Mucosa of descending colon (tissue), 3 donors: ENCODE measurements at regions not wholly inside any gene's neighbourhood (a gene's known extent, or its start where the extent isn't known, plus 50 kb on each side); places are given as distances from the start of the nearest gene placed in this dataset.
"Not testable (repeated sequence)": the region's sequence is repeated elsewhere in the genome, so short reads cannot be mapped to it uniquely, and the experiment has no call there.

Experiments used
- ATAC-seq: fragments of 200-7000 bp; cut with Tn5 transposase; one replicate; pipeline ENCODE4 v1.9.1; 2020; ENCODE audit warnings: mild to moderate bottlenecking, moderate library complexity
- DNase-seq, 3 donors: peaks; one replicate each; pipeline ENCODE4 v3.0.0-alpha.2; 2020
- H3K36me3 ChIP-seq: fragments of 200-600 bp; one replicate; pipeline ENCODE4 v1.8.0; 2021; ENCODE audit warnings: low read depth, mild to moderate bottlenecking
- H3K4me1 ChIP-seq: fragments of 200-600 bp; one replicate; pipeline ENCODE4 v1.8.0; 2021; ENCODE audit warnings: low read depth, mild to moderate bottlenecking
- H3K4me3 ChIP-seq: fragments of 200-600 bp; one replicate; pipeline ENCODE4 v1.8.0; 2021; ENCODE audit warnings: mild to moderate bottlenecking
- H3K9me3 ChIP-seq: fragments of 200-600 bp; one replicate; pipeline ENCODE4 v1.8.0; 2021; ENCODE audit warnings: mild to moderate bottlenecking
- intact Hi-C, 2 donors: fragments of 100-400 bp; cut with DNase I in 1 of 2; cut with micrococcal nuclease in 1 of 2; formaldehyde crosslinking; loops; one replicate each; pipeline versions ENCODE4 v1.11.0 to v1.11.1; 2022; cut with DNase I, micrococcal nuclease
- TF ChIP-seq, protein P1 (sequence below): fragments of 200-600 bp; IDR thresholded peaks from one replicate; pipeline ENCODE4 v1.8.0; 2022; ENCODE audit warnings: antibody characterized with exemption, mild to moderate bottlenecking
- donor health status: DM: no; HTN: no; CAD: no; lungs with moderate emphysema.
- donor health status: DM: no; HTN: no; CAD: no.
- donor health status: DM: no; HTN: yes; CAD: no.

DNA sequence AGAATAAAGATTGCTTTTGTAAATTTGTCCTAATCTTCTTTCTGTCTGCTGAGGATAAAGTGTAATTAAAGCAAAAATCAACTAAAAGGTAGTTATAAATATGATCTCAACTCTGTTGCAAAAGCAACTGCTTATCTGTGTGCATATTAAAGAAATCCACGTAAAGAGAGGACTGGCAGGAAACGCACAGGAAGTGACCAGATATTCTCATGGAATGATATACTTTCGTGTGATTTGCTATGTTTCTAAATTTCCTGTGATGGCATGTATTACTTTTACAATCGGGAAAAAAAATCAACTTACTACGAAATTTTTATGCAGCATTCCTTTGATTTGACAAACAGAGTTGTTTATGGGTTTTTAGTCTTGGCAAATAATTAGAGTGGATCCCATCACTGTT, 75.4 kb downstream of the RGS2 start:
- TF ChIP-seq, protein P1, sequence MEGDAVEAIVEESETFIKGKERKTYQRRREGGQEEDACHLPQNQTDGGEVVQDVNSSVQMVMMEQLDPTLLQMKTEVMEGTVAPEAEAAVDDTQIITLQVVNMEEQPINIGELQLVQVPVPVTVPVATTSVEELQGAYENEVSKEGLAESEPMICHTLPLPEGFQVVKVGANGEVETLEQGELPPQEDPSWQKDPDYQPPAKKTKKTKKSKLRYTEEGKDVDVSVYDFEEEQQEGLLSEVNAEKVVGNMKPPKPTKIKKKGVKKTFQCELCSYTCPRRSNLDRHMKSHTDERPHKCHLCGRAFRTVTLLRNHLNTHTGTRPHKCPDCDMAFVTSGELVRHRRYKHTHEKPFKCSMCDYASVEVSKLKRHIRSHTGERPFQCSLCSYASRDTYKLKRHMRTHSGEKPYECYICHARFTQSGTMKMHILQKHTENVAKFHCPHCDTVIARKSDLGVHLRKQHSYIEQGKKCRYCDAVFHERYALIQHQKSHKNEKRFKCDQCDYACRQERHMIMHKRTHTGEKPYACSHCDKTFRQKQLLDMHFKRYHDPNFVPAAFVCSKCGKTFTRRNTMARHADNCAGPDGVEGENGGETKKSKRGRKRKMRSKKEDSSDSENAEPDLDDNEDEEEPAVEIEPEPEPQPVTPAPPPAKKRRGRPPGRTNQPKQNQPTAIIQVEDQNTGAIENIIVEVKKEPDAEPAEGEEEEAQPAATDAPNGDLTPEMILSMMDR = no peak
- no peak for DNase-seq
- H3K36me3 ChIP-seq = no peaks in the 10 kb centered on the region
- no peak overlapping the region for H3K4me3 ChIP-seq
- H3K4me1 ChIP-seq = no peaks in the 10 kb centered on the region
- no peak for ATAC-seq
- H3K9me3 ChIP-seq = no peaks in the 10 kb centered on the region
- intact Hi-C loops = no loop called here

DNA sequence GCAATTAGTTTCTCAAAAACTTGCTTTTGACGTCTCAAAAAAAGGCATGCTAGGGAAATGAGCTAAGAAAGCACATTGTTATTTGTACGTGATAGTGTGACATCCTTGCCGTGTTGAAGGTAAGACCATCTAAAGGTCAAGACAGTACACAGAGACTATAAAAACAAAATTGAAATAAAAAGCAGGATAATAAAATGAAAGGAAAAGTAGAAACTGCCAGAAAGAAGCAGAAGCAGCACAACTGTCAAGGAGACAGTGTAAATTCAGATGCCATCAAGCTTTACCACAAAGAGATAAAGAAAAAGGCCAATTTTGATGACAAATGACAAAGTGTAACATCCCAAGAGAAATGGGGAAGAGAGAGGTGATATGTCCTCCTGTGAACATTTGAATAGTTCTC, 76.5 kb downstream of the RGS2 start:
- H3K4me3 ChIP-seq, H3K4me1 ChIP-seq, intact Hi-C loops, H3K36me3 ChIP-seq, H3K9me3 ChIP-seq, ATAC-seq, DNase-seq: not testable (repeated sequence)

DNA sequence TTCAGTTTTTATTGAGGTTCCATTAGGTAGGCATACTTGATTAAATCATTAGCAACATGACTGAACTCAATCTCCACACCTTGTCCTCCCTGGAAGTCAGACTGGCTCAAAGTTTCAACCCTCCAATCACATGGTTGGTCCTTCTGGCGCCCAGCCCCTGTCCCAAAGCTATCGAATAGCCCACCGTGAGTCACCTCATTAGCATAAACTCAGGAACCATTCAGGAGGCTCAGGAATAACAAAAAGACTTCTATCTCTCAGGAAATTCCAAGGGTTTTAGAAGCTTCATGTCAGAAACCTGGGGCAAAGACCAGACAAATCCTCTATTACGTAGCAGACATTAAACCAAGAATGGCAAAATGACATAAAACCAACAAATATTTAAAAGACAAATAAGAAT, 78.6 kb downstream of the RGS2 start:
- DNase-seq (no peak), ATAC-seq (no peak)
- Histone ChIP-seq H3K9me3 (no peaks in the 10 kb centered on the region), H3K36me3 (no peaks in the 10 kb centered on the region), H3K4me3 (no peak overlapping the region), H3K4me1 (no peaks in the 10 kb centered on the region)
- intact Hi-C loops = no loop called here
- TF ChIP-seq, protein P1 = no peak

DNA sequence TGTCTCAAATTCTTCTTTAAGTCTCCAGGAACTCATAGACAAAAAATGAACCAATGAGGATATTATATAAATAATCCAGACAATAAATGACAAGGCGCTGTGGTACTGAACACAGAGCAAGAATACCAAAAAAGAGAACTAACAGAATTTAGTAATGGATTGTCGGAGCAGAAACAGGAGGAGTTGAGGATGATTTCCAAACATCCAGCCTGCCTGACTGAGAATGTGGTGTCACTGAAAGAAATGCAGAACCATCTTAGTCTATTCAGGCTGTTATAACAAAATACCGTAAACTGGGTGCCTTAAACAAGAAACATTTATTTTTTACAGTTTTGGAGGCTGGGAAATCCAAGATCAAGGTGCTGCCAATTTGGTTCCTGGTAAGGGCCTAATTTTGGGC, 79.7 kb downstream of the RGS2 start:
- ATAC-seq (no peak), DNase-seq (no peak)
- Histone ChIP-seq H3K9me3 (no peaks in the 10 kb centered on the region), H3K4me3 (no peak overlapping the region), H3K4me1 (no peaks in the 10 kb centered on the region), H3K36me3 (no peaks in the 10 kb centered on the region)
- intact Hi-C loops = no loop called here
- TF ChIP-seq, protein P1 = no peak

DNA sequence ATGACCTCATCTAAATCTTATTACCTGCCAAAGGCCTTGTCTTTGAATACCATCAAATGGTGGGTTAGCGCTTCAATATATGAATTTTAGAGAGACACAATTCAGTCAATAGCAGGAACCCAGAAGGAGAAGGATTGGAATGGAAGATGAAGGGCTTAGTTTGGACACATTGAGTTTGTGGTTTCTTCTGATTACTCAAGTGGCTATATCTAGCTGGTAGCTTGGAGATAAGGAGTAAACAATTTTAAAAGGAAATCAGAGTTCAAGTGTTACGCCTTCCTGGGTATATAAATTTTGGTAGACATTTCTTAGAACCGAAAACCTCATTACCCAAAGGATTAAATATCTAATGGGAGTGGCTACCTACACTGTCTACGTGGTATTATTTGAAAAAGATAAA, 80.2 kb downstream of the RGS2 start:
- Histone ChIP-seq H3K9me3 (no peaks in the 10 kb centered on the region), H3K4me1 (no peaks in the 10 kb centered on the region), H3K4me3 (no peak overlapping the region), H3K36me3 (no peaks in the 10 kb centered on the region)
- intact Hi-C loops = no loop called here
- no peak for ATAC-seq
- no peak for DNase-seq
- TF ChIP-seq, protein P1 = no peak

DNA sequence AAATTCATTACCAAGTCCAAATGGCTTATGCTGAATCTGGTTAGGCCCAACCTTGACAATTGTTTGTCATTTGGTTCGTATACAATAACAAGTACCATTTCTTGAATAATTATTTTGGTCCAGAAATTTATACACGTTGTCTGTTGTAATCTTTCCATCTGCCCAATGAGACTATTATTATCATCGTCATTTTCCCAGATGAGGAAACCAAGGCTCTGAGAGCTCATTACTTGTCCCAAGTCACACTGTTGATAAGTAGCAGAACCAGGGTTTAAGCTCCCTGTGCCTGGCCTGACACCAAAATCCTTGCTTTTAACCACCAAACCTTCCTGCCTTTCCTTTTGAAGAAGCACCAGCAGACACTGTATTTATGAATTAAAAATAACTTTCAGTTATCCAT, 81.3 kb downstream of the RGS2 start:
- TF ChIP-seq, protein P1 = no peak
- DNase-seq = no peak
- no peak for ATAC-seq
- H3K4me1 ChIP-seq = no peaks in the 10 kb centered on the region
- H3K36me3 ChIP-seq = no peaks in the 10 kb centered on the region
- no peaks in the 10 kb centered on the region for H3K9me3 ChIP-seq
- intact Hi-C loops = no loop called here
- H3K4me3 ChIP-seq = no peak overlapping the region
